Left renal pelvis (tissue), 4 donors: ENCODE measurements at regions not wholly inside any gene's neighbourhood (a gene's known extent, or its start where the extent isn't known, plus 50 kb on each side); places are given as distances from the start of the nearest gene placed in this dataset.

Experiments used
- DNase-seq, 4 donors: peaks; one replicate each; pipeline ENCODE4 v3.0.0-alpha.2; 2013; ENCODE audit warnings: low read depth in 4 of 4, low spot score in 3 of 4

DNA sequence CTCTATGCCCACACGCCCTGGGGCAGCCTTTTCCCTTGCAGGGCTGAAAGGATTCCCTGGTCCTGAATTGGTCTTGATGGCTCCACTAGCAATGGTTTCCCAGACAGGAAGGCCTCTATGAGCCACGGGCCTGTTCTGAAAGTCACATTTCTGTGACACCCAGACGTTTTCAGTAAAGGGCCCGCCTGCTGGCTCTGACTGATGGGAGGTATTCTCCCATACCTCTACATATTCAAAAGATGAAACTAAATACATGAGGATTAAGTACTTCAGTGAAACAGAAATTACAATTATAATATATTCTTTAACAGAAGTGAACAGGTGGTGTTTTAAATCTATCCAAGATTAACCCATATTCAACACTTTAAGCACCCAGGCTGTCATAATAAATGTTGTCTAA is 629.8 kb downstream of the CDH26 start:
- DNase-seq, result no peak

DNA sequence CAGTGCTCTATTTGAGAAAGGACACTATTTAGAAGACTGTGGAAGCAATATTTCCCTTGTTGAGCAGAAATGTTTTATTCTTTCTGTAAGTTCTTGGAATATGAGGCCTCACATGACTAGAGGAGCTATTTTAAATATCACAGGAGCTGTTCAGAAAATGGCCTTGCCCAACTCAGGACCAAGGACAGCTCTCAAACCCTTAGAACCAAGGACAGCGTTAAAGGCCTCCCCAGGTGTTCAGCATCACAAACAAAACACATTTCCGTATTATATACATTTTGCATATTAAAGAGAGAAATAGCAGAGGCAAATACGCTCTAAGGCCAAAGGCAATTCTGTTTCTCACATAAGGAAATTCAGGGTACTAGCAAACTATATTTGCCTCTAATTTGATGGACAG is 631.4 kb downstream of the CDH26 start:
- DNase-seq, result peak; percentile 16 to 44 (median 30)

DNA sequence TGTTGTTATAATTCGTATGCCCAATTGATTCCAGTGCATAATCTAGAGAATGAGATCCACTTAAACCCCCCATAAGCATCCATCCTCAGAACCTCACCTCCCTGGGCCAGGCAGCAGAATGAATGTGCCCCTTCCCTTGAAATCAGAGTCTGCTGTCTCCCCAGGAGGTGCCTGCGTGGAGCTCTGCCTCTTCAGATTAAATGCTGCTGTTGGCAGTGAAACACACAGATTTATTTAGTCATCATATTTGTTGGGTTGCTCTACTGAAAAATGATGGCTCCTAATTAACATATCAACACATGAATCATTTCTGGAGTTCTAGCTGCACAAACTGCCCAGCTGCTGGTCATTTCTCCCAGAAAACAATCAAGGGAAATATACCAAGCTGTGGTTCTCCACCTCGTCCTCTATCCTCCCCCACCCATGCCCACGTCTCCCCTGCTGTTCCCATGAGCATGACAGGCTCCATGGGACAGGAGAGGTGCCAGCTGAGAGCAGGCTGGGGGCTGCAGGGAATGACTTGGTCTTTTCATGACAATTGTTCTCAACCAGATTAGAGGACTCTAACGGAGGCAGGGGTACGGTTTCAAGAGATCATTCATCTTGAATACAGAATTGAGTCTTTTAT is 633.1 kb downstream of the CDH26 start:
- DNase-seq, result no peak

DNA sequence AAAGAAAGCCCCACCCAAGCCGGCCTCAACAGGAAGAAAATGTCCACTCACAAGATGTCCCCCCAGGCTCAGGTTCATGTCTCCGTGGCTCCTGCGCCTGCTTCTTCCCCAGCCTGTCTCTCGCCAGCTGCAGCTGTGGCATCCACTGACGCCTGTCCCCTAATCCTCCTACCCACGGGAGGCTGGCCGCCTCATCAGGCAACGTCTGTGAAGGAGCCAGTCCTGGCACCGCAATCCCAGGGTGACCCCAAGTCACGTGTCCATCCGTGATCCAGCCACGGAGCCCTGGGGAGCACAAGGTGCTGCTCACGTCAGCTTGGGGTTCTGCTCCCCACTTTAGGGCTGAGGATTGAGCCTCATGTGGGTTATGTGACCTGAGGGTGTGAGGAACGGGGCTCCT is 640.3 kb downstream of the CDH26 start:
- DNase-seq, result no peak

DNA sequence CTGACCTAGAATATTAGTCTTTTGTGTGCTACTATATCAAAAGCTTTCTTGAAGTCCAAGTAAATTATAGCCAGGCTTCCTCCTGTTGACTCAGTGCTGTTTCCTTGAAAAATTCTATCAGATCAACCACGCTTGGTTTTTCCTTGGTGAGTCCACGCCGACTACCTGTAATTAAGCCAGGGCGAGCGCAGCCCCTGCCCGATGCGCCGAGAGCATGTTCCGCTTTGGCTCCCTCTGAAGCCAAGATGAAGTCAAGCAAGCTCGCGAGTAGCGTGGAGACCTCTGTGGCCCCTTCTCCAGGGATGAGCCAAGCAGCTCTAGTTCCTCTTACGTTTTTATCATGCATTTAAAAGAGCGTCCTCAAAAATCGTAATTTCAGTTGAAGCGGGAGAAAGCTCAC is 641.2 kb downstream of the CDH26 start:
- DNase-seq, result no peak

DNA sequence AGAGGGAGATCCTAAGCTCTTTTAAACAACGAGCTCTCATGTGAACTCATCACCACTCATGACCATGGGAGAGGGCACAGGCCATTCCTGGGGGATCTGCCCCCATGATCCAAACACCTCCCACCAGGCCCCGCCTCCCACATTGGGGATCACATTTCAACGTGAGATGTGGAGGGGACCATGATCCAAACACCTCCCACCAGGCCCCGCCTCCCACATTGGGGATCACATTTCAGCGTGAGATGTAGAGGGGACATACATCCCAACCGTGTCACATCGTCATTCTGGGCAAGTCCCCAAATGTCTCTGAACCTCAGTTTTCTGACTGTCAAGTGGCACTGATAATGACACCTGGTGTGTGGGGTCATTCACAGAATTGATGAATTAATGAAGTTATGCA is 641.8 kb downstream of the CDH26 start:
- no peak for DNase-seq

DNA sequence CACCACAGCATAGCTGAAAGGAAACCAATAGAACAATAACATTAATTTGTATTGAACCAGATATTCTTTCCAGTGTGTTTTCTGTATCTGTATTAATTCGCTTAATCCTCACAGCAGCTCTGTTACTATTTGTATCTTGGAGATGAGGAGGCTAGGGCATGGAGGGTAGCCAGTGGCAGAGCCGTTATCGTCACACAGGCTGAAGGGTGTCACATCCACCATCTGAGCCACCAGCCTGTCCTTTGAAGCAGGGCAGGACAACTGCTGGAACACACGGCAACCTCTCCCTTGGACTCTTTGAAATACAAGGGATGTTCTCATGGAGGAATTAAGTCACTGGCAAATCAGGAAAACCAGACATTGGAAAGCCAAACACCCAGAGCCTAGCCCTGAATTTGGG is 628.0 kb upstream of the CDH4 start:
- DNase-seq, result no peak

DNA sequence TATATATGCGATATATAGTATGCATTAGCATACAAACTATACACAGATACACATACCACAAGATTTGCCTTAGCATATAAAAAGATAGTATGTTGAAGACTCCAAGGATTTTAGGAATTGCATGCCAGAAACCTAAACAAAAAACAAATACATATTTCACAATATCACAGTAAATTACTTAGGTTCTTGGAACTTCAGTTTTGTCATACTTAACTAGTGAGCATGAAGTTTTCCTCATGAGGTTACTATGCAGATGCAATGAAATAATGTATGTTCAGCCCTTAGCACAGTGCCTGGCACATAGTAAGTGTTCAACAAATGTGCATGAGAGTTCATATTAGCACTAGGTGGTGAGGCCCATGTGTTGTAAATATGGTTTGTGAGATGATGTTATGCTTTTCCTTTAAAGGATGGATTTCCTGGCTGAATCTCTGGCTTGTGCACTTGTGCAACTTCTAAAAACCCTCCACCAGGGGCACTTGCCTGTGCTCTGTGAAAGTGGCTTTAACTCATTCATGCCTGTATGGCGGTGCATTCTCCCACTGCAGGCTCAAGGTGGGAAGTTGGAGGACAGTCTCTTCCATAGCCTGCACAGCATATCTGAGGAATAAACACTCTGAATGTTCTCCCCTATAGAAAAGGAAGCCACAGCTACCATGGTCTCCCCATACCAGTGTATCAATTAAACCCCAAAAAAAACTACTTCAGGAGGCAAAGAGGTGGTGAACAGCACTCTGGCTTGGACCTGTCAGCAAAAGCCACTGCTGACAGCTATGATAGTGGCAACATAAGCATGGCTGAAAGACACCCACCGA is 624.1 kb upstream of the CDH4 start:
- DNase-seq, result no peak

DNA sequence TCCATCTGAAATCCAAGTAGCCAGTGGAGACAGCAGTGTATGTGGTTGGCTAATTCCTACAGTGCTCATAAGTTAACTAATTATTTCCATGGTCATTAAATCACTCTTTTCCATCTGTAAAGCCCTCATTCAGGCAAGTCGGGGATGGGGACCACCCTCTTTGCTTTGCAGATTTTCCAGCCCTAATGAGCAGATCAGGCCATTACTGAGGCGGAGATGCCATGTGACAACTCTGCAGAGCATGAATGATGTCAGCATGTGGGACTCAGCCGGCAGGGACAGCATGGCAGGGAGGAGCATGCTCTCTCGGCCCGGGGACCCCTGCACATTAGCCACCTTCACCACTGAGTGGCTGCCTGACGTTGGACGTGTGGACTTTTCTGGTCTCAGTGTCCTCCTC is 623.3 kb upstream of the CDH4 start:
- DNase-seq, result no peak

DNA sequence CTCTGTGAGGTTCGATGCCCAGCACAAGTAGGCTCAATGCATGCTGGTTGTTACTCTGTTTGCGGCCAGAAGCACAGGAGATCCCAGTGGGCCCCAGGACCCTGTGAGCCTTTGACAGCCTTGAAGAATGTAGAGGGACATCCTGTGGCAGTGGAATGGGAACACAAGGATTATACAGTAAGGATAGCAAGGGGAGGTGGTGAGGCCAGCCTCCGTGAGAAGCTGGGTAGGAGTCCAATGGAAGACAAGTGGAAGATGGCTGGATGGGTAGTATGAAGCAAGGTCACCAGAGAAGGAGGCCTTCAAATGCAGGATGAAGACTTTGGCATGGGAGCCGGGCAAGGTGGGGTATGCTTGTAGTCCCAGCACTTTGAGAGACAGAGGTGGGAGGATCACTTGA is 622.9 kb upstream of the CDH4 start:
- no peak for DNase-seq

DNA sequence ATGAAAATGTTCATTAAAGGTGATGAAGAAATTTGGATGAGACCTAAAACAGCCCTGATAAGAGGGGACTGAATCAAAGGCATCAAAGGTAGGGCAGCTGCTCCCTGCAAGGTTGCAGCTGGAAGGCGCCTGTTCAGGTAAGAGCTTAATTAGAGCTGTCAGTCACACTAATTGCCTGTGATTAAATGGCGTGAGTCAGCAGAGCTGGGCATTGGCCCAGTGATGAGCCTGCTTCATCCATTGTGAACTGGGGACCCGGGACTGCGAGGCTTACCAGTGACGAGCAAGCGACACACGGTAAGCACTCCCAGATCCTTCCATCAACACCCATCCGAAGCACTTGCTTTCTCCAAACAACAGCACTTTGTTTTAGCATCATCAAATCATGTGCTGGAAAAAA is 621.5 kb upstream of the CDH4 start:
- DNase-seq, result no peak

DNA sequence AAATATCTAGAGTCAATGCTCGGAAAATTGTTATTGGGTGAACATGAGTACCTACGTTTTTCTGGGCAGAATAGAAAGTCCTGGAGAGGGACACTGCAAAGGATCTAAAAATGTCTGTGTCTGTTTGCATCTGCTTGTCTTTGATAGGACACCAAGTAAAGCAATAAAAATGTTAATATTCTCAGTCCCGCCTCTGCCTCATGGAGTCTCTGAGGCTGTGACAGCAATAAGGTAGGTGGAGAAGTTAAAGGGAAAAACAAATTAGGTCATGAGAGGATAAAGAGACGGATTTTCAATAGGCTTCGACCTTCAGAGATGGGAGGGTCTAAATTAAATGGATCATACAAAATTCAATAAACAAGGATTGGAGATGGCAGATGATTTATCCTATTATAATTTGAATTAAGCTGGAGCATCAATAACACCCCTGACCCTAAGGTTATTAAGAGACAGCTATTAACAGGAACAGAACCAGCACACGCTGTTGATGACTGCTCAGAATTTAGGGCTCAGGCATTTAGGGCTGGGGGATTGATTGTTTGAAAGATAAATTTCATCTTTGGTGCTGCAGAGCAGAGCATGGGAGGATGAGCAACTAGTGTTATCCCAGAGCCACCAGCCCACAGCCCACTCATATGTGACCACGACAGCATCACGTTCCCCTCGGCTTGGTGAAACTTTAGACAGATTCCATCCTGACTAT is 620.3 kb upstream of the CDH4 start:
- DNase-seq, result no peak

DNA sequence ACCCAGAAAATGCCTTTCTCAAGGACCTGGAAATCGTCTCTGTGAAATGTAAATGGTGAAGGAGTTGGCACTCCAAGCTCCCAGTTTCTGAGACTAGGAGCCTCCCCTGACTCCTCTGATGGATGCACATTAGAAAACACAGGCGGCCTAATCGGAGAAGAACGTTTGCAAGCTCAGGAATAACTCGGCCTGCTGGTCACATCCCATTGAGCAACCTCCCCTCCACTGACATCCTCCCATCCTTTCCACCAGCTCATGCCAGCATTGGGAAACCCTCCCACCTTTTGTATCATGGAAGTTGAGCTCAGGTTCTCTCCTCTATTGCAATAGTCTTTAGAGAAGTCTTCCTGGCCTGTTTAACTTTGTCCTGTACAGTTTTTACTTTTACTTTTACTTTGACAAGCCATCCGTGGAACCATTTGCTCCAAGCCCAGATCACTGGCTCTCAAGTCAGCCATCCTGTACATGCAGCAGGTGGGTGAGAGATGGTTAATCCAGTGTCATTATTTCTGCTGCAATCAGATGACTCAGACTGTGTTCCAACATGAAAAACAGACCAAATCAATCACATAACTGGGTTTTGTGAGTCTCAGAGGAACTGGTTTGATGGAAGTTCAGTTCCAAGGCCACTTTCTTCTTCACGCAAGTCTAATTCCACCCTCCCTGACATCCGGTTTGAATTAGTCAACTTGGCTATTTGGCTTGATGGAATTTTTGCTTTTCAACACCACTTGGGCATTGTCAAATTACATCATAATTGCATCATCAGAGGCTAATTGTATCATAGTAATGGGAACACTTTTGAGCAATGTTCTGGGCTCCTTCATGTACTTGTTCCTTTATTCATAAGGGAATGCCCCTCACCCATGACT is 619.4 kb upstream of the CDH4 start:
- peak in 2 of 4 donors; percentile 14 to 24 for DNase-seq

DNA sequence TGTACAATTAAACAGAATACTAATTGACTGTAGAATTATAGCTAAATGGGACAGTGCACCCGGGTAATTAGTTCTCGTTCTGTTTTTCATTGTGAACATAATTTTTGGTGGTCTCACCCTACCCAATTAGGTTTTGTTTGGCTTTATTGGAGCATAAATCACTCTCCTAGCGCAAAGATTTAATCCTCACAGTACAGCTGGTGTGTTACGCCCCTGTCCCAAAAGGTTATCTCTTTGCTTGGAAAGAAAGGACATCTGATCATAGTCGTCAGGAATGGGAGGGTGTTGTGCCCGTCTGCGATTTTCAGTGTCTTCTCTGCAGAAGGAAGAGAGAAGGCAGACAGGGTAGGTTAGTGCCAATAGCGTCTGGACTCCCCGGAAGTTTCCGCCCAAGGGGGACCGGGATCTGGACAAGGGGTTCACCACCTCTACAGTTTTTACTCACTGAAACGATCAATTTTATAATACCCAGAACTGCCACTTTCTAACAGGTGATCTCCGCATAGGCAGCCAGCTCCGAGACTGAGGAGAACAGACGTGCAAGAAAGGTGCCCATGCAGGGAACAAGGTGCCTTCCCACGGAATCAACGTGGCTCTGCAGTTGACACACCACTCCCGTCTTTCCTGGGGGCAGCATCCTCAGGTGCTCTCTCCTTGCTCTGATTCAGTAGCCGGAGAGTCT is 617.4 kb upstream of the CDH4 start:
- no peak for DNase-seq

DNA sequence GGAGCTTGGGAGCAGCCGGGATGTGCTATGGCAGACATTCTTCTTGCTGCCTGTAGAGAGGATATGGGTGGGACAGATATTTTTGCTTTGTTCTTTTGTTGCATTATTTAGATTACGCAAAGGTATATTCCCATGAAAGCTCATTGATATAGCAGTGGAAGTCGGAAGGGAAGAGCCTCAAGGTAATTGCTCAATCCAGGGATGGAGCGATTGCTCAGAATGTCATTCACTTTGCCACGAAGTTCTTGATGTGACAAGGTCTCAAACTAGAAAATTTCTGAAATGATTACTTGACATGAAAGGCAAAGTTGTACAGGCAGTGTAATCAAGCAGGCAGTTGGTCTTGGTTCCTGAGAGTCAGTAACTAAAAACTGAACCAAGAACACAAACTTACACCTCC is 615.6 kb upstream of the CDH4 start:
- DNase-seq, result no peak

DNA sequence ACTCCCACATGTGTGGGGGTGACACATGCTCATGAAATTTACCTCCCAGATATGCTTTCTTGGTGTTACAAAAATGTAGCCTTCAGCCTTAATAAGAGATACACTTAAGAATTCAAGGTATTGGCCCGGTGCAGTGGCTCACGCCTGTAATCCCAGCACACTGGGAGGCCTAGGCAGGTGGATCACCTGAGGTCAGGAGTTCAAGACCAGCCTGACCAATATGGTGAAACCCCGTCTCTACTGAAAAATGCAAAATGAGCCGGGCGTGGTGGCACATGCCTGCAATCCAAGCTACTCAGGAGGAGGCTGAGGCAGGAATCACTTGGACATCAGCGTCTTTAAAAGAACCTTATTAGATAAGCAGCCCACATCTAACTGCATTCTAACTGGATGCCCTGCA is 614.3 kb upstream of the CDH4 start:
- no peak for DNase-seq

DNA sequence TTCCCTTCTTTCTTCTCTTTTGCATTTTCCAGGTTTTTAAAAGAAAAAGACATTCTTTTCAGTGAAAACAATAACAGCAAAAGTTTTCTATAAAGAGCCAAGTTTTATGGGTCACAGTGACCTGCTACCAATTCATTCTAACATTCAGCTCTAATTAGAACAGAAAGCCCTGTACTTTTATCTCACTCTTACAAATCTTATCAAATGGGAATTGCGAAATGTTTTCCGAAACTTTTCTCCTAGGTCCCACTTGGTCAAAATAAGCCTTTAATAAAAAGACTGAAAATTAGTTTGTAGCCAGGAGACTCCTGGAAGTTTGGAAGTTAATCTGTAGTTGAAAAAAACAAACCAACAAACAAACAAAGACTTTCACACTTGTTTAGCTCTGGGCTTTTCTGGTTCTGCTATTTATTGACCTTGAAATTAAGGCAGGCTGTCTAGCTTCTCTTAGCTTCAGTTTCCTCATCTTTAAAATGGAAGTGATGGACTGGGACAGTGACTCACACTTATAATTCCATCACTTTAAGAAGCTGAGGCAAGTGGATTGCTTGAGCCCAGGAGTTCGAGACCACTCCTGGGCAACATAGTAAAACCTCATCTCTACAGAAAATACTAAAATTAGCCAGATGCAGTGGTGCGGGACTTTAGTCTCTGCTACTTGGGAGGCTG is 613.5 kb upstream of the CDH4 start:
- DNase-seq, result no peak

DNA sequence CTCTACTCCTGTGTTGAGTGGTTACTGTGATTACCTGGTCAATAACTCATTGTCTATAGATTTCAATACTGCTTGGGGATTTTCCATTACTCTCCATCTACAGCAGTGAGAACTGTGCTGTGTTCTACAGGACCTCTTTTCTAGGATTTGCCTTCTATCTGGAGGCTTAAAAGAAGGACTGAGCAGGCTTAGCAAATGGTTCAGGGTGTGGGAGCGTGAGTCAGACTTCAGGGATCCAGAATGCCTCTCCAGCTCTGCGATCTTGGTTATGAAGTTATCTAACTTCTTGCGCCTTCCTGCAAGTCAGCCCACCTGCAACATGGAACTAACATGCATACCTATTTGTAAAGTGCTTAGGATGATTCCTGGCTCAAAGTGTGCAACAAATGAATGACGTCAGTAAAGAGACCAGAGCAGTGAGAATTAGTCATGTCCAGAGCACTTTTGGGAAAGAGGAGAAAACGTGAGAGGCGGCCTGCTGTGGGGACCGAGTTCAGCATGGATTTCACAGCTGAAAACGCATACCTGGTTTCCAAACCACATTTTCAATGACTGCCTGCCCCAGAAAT is 610.1 kb upstream of the CDH4 start:
- no peak for DNase-seq

DNA sequence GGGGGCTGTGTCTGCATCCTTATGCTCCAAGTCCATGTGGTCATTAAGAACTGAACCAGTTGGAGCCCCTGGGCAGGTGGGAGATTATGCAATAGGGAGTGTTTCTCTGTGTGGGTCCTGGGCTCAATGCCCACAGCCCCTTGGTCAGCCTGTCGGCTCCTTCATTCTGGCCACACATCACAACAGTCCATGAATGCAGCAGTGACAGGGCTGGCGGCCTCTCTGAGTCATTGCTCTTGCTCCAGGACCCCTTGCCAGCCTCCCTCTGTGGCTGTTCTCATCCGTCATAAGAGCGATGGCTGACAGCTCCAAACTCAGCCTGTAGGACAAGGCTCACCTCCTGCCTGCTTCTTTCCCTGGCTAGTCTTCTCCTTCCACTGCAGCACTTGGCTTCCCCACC is 609.5 kb upstream of the CDH4 start:
- DNase-seq, result no peak

DNA sequence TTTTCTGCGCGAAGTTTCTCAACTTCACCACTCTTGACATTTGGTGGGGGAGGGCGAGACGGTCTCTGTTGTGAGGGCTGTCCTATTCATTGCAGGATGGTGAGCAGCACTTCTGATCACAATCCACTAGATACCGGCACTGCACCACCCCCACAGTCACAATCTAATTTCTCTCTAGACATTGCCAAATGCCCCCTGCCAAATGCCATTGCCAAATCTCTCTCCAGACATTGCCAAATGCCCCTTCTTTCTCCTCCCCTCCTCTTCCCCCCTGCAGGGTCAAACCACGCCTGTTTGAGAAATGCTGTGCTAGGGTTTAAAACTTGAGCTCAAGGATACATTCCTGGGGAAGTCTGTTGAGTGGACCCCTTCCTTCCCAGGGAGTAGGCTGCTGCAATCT is 603.5 kb upstream of the CDH4 start:
- no peak for DNase-seq
